Liver (tissue), 3 donors: ENCODE measurements at regions not wholly inside any gene's neighbourhood (a gene's known extent, or its start where the extent isn't known, plus 50 kb on each side); places are given as distances from the start of the nearest gene placed in this dataset.
"Not testable (repeated sequence)": the region's sequence is repeated elsewhere in the genome, so short reads cannot be mapped to it uniquely, and the experiment has no call there.

ENCODE experiments used
- EGR1 ChIP-seq, 2 donors: IDR thresholded peaks; 2 replicates each; pipeline ENCODE4 v1.6.1; 2016 to 2018; ENCODE audit warnings: antibody characterized with exemption in 2 of 2, low read depth in 2 of 2
- GABPA ChIP-seq, 2 donors: IDR thresholded peaks in 1 of 2; conservative IDR thresholded peaks in 1 of 2; 2 replicates each; pipeline ENCODE4 v1.6.1; 2016; ENCODE audit warnings: antibody characterized with exemption in 2 of 2, mild to moderate bottlenecking in 1 of 2, moderate library complexity in 1 of 2
- HNF4A ChIP-seq, 2 donors: conservative IDR thresholded peaks; 2 replicates each; pipeline ENCODE4 v1.6.1; 2016; ENCODE audit warnings: antibody characterized with exemption in 2 of 2, mild to moderate bottlenecking in 2 of 2
- HNF4G ChIP-seq: IDR thresholded peaks from 2 replicates; pipeline ENCODE4 v1.6.1; 2016; ENCODE audit warnings: antibody characterized with exemption
- RAD21 ChIP-seq, 2 donors: IDR thresholded peaks; 2 replicates each; pipeline ENCODE4 v1.6.1; 2016; ENCODE audit warnings: antibody characterized with exemption in 2 of 2, mild to moderate bottlenecking in 2 of 2
- TAF1 ChIP-seq: conservative IDR thresholded peaks from 2 replicates; pipeline ENCODE4 v1.6.1; 2016; ENCODE audit warnings: antibody characterized with exemption, mild to moderate bottlenecking
- YY1 ChIP-seq: IDR thresholded peaks from 2 replicates; pipeline ENCODE4 v1.6.1; 2016; ENCODE audit warnings: antibody characterized with exemption, mild to moderate bottlenecking
- TF ChIP-seq, protein P1 (sequence below): fragments of 150-350 bp; IDR thresholded peaks from 2 replicates; pipeline ENCODE4 v1.5.1; 2017; ENCODE audit warnings: improper control_type of control experiment, low read depth, low read length; ENCODE audit not compliant: missing input control
- TF ChIP-seq, protein P2 (sequence below): IDR thresholded peaks from 2 replicates; pipeline ENCODE4 v1.6.1; 2016; ENCODE audit warnings: antibody characterized with exemption
- TF ChIP-seq, protein P3 (sequence below): IDR thresholded peaks from 2 replicates; pipeline ENCODE4 v1.6.1; 2016; ENCODE audit warnings: antibody characterized with exemption, mild to moderate bottlenecking
- TF ChIP-seq, protein P4 (sequence below): IDR thresholded peaks from 2 replicates; pipeline ENCODE4 v1.6.1; 2016; ENCODE audit warnings: antibody characterized with exemption
- donor health status: healthy.
- donor health status: healthy.

DNA sequence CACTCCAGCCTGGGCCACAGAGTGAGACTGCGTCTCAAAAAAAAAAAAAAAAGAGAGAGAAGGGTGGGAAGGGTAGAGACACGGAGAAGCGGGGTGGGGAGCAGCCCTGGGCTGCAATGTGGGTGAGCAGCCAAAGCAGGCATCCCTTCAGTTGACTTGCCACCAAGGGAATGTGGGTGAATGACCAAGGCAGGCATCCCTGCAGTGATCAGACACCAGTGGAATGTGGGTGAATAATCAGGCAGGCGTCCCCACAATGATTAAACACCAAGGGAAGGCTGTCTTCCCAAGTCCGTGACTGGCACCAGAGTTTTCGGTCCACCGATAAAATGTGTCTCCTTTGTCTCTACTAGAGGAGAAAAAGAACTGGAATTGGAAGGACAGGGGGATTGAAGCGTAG, 69.0 kb upstream of the EZR start:
- TF ChIP-seq, protein P1, sequence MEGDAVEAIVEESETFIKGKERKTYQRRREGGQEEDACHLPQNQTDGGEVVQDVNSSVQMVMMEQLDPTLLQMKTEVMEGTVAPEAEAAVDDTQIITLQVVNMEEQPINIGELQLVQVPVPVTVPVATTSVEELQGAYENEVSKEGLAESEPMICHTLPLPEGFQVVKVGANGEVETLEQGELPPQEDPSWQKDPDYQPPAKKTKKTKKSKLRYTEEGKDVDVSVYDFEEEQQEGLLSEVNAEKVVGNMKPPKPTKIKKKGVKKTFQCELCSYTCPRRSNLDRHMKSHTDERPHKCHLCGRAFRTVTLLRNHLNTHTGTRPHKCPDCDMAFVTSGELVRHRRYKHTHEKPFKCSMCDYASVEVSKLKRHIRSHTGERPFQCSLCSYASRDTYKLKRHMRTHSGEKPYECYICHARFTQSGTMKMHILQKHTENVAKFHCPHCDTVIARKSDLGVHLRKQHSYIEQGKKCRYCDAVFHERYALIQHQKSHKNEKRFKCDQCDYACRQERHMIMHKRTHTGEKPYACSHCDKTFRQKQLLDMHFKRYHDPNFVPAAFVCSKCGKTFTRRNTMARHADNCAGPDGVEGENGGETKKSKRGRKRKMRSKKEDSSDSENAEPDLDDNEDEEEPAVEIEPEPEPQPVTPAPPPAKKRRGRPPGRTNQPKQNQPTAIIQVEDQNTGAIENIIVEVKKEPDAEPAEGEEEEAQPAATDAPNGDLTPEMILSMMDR, result not testable (repeated sequence)
- TF ChIP-seq, protein P2, sequence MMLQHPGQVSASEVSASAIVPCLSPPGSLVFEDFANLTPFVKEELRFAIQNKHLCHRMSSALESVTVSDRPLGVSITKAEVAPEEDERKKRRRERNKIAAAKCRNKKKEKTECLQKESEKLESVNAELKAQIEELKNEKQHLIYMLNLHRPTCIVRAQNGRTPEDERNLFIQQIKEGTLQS, result not testable (repeated sequence)
- TF ChIP-seq, protein P3, sequence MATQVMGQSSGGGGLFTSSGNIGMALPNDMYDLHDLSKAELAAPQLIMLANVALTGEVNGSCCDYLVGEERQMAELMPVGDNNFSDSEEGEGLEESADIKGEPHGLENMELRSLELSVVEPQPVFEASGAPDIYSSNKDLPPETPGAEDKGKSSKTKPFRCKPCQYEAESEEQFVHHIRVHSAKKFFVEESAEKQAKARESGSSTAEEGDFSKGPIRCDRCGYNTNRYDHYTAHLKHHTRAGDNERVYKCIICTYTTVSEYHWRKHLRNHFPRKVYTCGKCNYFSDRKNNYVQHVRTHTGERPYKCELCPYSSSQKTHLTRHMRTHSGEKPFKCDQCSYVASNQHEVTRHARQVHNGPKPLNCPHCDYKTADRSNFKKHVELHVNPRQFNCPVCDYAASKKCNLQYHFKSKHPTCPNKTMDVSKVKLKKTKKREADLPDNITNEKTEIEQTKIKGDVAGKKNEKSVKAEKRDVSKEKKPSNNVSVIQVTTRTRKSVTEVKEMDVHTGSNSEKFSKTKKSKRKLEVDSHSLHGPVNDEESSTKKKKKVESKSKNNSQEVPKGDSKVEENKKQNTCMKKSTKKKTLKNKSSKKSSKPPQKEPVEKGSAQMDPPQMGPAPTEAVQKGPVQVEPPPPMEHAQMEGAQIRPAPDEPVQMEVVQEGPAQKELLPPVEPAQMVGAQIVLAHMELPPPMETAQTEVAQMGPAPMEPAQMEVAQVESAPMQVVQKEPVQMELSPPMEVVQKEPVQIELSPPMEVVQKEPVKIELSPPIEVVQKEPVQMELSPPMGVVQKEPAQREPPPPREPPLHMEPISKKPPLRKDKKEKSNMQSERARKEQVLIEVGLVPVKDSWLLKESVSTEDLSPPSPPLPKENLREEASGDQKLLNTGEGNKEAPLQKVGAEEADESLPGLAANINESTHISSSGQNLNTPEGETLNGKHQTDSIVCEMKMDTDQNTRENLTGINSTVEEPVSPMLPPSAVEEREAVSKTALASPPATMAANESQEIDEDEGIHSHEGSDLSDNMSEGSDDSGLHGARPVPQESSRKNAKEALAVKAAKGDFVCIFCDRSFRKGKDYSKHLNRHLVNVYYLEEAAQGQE, result not testable (repeated sequence)
- not testable (repeated sequence) for TF ChIP-seq YY1; HNF4A (conservative IDR thresholded peaks at IDR 0.05); TAF1; RAD21 (IDR thresholded peaks at IDR 0.05); GABPA (IDR thresholded peaks at IDR 0.05 in 1 of 2, conservative IDR thresholded peaks at IDR 0.05 in 1 of 2); EGR1 (IDR thresholded peaks at IDR 0.05; ENCODE audit: low read depth in 2 of 2); HNF4G
- TF ChIP-seq, protein P4, sequence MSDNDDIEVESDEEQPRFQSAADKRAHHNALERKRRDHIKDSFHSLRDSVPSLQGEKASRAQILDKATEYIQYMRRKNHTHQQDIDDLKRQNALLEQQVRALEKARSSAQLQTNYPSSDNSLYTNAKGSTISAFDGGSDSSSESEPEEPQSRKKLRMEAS, result not testable (repeated sequence)
